HL-60 (cell line): ENCODE measurements at regions not wholly inside any gene's neighbourhood (a gene's known extent, or its start where the extent isn't known, plus 50 kb on each side); places are given as distances from the start of the nearest gene placed in this dataset.

ENCODE experiments used
- DNase-seq, 2 experiments: peaks; one replicate each; pipeline ENCODE4 v3.0.0-alpha.2; 2010 to 2020; ENCODE audit warnings: low read depth in 1 of 2, low spot score in 1 of 2
- H3K27ac ChIP-seq: fragments of 250-450 bp; sonication (Bioruptor Pico); replicated peaks from 2 replicates; pipeline ENCODE4 v1.5.1; 2020; ENCODE audit warnings: mild to moderate bottlenecking, moderate library complexity
- H3K27me3 ChIP-seq: fragments of 250-450 bp; sonication (Bioruptor Pico); 2 replicates; pipeline ENCODE4 v1.5.1; 2021; ENCODE audit warnings: mild to moderate bottlenecking, moderate library complexity; ENCODE audit not compliant: insufficient read depth, poor library complexity, severe bottlenecking
- H3K4me3 ChIP-seq: replicated peaks from 2 replicates; pipeline ENCODE4 v1.5.1; 2011; ENCODE audit warnings: mild to moderate bottlenecking, control low read depth, low read length; ENCODE audit not compliant: insufficient read depth
- CTCF ChIP-seq: IDR thresholded peaks from one replicate; pipeline ENCODE4 v1.5.1; 2011; ENCODE audit warnings: low read length, control low read depth, inconsistent platforms; ENCODE audit not compliant: insufficient read depth
- GABPA ChIP-seq: IDR thresholded peaks from 2 replicates; pipeline ENCODE4 v1.6.1; 2012; ENCODE audit warnings: low read depth
- POLR2AphosphoS5 ChIP-seq: IDR thresholded peaks from 2 replicates; pipeline ENCODE4 v1.6.1; 2012; ENCODE audit warnings: low read depth
- REST ChIP-seq: IDR thresholded peaks from 2 replicates; pipeline ENCODE4 v1.6.1; 2012; ENCODE audit warnings: low read depth; ENCODE audit not compliant: insufficient replicate concordance
- SPI1 ChIP-seq: IDR thresholded peaks from 2 replicates; pipeline ENCODE4 v1.6.1; 2012; ENCODE audit warnings: low read depth, mild to moderate bottlenecking, borderline replicate concordance

GRCh38 chr6:63478734-63479133, 93.5 kb upstream of the LOC128125822 start:
- Histone ChIP-seq H3K27me3 (no peaks in the 10 kb centered on the region), H3K4me3 (no peak overlapping the region), H3K27ac (no peak overlapping the region)
- DNase-seq = no peak
- no peak for TF ChIP-seq REST

- H3K27ac ChIP-seq = no peak overlapping the region
- TF ChIP-seq POLR2AphosphoS5 (no peak), GABPA (no peak), SPI1 (no peak), REST (no peak), CTCF (no peak)
Observed at GRCh38 chr6:63486196-63486595, 86.1 kb upstream of the LOC128125822 start.

GRCh38 chr6:63487103-63487813, 85.0 kb upstream of the LOC128125822 start:
- TF ChIP-seq CTCF (no peak), GABPA (no peak), SPI1 (no peak), REST (no peak), POLR2AphosphoS5 (no peak)
- Histone ChIP-seq H3K27ac (no peak overlapping the region), H3K4me3 (no peak overlapping the region), H3K27me3 (no peaks in the 10 kb centered on the region)
- no peak for DNase-seq

More at GRCh38 chr6:63486196-63486595, 86.1 kb upstream of the LOC128125822 start:
- no peak overlapping the region for H3K4me3 ChIP-seq
- H3K27me3 ChIP-seq = no peaks in the 10 kb centered on the region
- no peak for DNase-seq
